GM12864 (cell line): ENCODE measurements at regions not wholly inside any gene's neighbourhood (a gene's known extent, or its start where the extent isn't known, plus 50 kb on each side); places are given as distances from the start of the nearest gene placed in this dataset.

Experiments
- DNase-seq: peaks from one replicate; pipeline ENCODE4 v3.0.0-alpha.2; 2011; ENCODE audit warnings: low read depth
- H3K4me3 ChIP-seq: 2 replicates; pipeline ENCODE4 v1.5.1; 2011; ENCODE audit warnings: mild to moderate bottlenecking, low read depth, low read length, control low read depth
- CTCF ChIP-seq: IDR thresholded peaks from 2 replicates; pipeline ENCODE4 v1.5.1; 2011; ENCODE audit warnings: low read depth, mild to moderate bottlenecking, moderate library complexity, low read length, control low read depth, inconsistent platforms; ENCODE audit errors: missing control alignments

GRCh38 chr6:100990070-100990469 is 108.9 kb upstream of the ASCC3 start:
- DNase-seq: no peak
- TF ChIP-seq CTCF: no peak
- no peak overlapping the region for H3K4me3 ChIP-seq

- no peak for TF ChIP-seq CTCF
Observed at GRCh38 chr6:100996409-100996808, 115.3 kb upstream of the ASCC3 start.

GRCh38 chr6:100998111-100998510 is 117.0 kb upstream of the ASCC3 start:
- no peak overlapping the region for H3K4me3 ChIP-seq
- DNase-seq: no peak
- TF ChIP-seq CTCF: no peak

More at GRCh38 chr6:100996409-100996808, 115.3 kb upstream of the ASCC3 start:
- DNase-seq: no peak
- no peak overlapping the region for H3K4me3 ChIP-seq

GRCh38 chr6:100999034-100999597 is 118.0 kb upstream of the ASCC3 start:
- H3K4me3 ChIP-seq: no peak overlapping the region
- TF ChIP-seq CTCF: no peak
- no peak for DNase-seq

- TF ChIP-seq CTCF: no peak
- H3K4me3 ChIP-seq: no peak overlapping the region
- no peak for DNase-seq
Observed at GRCh38 chr6:101000341-101000740, 119.2 kb upstream of the ASCC3 start.

- no peak for TF ChIP-seq CTCF
- H3K4me3 ChIP-seq: no peak overlapping the region
- DNase-seq: no peak
Observed at GRCh38 chr6:101001012-101001411, 119.9 kb upstream of the ASCC3 start.

GRCh38 chr6:101001607-101002006 is 120.5 kb upstream of the ASCC3 start:
- TF ChIP-seq CTCF: no peak
- no peak for DNase-seq
- no peak overlapping the region for H3K4me3 ChIP-seq
